Pons (tissue), 1 donor: ENCODE measurements at regions not wholly inside any gene's neighbourhood (a gene's known extent, or its start where the extent isn't known, plus 50 kb on each side); places are given as distances from the start of the nearest gene placed in this dataset.
"Not testable (repeated sequence)": the region's sequence is repeated elsewhere in the genome, so short reads cannot be mapped to it uniquely, and the experiment has no call there.

ENCODE experiments used
- DNase-seq: peaks from one replicate; pipeline ENCODE4 v3.0.0-alpha.2; 2016; ENCODE audit warnings: low spot score

DNA sequence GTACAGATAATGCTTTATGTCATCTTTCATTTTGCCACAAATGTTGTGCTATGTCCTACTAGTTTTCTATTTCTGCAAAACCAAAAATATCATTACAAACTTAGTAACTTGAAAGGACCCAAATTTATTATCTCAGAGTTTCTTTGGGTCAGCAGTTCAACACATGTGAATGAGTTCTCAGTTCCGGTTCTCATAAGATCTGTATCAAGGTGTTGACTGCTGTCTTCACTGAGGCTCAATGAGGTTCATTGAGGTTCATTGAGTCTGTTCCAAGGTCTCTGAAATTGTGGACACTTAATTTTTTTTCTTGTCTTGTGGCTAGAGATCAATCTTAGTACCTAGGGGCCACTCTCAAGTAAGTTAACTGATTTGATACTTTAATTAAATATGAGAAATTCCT lies 525.1 kb upstream of the BRINP3 start:
- no peak for DNase-seq

DNA sequence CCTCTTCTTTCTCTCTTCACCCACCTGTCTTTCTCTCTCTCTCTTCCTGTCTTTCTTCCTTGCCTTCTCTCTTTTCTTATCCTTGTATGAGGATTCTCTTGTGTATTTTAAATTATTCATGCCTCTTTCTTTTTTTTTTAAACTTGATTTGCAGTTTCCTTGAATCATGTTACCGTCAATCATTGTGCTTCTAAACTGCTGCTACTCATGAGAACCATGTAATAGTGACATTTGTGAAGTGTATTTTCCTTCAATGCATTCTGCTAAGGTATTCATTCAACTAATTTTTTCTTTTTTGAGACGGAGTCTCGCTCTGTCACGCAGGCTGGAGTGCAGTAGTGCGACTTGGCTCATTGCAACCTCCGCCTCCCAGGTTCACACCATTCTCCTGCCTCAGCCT lies 539.1 kb upstream of the BRINP3 start:
- DNase-seq: no peak

DNA sequence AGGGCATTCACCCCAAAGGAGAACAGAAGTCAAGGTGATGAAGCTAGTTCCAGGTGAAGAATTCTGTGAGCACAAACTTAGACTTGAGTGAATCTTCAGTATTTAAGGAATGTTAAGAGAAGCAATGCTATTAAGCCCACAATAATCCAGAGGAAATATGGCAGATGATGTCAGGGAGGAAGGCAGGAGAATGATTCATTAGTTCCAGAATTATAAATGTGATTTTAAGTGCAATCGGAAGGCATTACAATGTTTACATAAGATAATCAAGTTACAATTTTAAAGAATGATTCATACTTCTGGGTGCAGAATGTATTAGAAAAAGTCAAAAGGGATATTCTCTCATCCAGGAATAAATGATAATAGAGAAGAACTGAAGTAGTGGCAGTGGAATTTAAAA lies 545.2 kb upstream of the BRINP3 start:
- DNase-seq: no peak

DNA sequence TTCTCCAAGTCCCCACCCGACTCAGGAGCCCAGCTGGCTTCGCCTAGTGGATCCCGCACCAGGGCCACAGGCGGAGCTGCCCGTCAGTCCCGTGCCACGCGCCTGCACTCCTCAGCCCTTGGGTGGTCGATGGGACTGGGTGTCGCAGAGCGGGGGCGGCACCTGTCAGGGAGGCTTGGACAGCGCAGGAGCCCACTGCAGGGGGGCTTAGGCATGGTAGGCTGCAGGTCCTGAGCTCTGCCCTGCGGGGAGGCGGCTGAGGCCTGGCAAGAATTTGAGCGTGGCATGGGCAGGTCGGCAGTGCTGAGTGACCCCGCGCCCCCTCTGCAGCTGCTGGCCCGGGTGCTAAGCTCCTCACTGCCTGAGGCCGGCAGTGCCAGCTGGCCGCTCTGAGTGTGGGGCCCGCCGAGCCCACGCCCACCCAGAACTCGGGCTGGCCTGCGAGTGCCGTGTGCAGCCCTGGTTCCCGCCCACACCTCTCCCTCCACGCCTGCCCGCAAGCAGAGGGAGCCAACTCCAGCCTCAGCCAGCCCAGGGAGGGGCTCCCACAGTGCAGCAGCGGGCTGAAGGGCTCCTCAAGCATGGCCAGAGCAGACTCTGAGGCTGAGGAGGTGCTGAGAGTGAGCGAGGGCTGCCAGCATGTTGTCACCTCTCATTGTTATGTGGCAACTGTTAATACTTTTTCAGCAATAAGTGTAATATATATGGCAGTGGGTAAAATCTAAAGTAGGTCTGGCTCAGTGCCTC lies 548.4 kb upstream of the BRINP3 start:
- DNase-seq: no peak

DNA sequence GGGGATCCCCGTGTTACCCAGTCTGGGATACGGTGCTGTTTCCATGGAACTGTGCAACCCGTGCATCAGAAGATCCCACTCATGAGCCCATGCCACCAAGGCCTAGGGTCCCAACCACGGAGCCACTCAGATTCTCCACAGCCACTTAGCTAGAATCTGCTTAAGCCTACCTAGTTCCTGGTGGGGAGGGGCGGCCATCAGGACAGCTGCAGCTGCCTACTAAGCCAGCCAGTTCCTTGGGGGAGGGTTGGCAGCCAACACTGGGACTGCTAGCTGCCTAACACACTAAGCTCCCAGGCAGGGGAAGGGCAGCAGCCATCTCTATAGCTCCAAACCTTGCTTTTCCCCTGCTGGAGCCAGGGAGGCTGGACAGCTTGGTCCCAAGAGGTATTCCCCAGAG lies 549.2 kb upstream of the BRINP3 start:
- no peak for DNase-seq

DNA sequence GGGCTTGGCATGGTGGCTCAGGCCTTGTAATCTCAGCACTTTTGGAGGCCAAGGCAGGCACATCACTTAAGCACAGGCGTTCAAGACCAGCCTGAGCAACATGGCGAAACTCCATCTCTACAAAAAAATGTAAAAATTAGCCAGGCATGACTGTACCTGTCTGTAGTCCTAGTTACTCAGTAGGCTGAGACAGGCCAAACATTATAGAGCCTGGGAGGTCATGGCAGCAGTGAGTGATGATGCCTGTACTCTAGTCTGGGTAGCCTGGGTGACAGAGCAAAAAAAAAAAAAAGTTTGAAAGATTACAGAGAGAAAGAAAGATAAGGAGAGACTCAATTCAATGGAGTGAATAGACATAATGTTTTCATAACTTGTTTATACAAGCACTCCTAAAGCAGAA lies 556.5 kb upstream of the BRINP3 start:
- no peak for DNase-seq

DNA sequence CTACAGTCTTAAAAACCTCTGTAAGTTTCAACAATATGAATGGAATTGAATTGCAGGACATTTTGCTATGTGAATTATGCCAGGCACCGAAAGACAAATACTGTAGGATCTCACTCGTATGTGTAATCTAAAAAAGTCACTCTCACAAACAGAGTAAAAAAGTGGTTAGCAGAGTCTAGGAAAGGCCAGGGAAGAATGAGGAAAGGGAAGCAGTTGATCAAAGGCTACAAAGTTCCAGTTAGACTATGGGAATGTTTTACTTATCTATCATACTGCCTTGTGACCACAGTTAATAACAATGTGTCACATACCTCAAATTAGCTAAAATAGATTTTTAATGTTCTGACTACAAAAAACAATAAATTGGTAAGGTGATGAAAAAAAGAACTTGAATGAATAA lies 565.4 kb upstream of the BRINP3 start:
- no peak for DNase-seq

DNA sequence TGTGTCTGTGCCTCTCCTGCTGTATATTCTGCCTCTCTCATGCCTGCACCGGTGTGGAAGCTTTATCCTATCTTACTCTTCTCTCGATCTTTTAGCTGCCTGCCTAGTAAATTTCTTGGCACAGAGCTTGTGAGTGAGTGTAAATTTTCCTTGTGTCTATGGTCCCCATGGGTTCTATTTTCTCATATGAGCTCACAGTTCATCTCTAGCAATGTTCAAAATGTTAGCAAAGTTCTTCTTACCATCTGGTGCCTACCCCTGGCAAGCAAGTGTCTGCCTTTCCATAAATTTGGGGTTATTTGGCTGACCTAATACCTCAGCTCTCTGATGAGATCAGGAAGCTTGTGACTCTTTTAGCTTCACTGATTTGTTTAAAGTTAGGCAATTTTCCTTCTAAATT lies 572.1 kb upstream of the BRINP3 start:
- no peak for DNase-seq

DNA sequence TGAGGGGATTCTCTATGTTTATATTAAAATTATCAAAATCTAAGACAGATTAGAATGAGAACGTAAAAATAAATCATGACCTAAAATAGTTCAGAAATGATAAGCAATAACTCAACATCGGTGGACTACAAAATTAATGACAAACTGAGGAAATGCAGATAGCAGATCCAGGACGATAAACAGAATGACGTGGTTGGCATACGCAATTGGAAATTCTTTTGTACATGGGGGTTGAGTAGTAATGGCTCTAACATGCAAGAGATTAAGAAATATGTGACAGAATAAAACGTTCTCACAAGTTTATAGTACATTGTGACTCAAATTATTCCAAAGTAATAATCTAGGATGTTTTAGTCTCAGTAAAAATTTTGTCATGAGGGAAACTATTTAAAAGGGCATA lies 575.2 kb upstream of the BRINP3 start:
- no peak for DNase-seq

DNA sequence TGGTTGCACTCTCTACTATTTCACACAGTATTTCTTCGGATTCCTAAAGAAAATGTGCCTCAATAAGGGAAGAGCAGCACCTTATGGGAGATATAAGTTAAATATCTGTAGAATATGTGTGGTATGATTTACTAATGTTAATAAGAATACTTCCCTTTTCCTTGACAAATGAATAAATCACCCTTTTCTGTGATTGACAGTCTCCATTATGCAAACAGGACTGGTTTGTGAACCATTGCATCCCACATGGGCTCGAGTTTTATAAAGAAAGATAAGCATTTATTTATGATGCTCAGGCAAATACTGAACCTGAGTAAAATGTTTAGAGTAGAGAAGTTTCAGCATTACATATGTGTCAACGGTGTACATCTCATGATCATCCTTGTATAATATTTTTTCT lies 587.7 kb upstream of the BRINP3 start:
- no peak for DNase-seq

DNA sequence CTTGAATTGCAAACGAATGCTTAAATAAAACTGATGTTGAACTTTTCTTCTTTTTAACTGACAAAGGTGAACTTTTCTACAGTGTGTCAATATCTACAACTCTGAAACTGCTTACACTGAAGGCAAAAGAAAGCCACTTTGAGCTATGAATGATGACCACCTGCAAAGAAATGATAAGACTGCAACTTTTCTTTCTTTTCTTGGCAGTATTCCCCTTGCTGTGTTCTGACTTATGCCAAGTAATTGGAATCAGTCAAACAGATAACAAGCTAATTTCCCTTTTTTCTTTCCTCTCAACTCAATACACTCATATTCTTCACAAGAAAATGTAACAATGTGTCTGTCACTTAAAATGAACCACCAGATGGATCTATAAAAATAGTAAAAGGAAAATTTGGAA lies 588.1 kb upstream of the BRINP3 start:
- DNase-seq: no peak

DNA sequence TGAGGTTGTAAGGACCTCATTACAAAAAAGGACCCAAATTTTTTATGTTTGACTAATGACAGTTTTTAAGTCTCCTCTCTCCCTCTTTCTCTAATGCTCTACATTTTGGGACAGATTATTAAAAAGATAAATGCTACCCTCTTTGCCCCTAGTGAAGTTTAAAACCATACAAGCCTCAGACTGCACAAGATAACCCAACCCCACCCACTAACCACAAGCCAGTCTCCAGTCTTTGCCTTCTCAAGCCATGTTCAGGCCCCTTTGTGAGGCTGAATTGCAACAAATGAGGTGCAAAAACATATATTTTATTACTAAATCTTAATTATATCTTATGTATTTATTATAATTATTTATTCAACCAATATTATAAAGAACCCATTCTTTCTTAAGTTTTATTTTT lies 597.2 kb upstream of the BRINP3 start:
- DNase-seq: no peak

DNA sequence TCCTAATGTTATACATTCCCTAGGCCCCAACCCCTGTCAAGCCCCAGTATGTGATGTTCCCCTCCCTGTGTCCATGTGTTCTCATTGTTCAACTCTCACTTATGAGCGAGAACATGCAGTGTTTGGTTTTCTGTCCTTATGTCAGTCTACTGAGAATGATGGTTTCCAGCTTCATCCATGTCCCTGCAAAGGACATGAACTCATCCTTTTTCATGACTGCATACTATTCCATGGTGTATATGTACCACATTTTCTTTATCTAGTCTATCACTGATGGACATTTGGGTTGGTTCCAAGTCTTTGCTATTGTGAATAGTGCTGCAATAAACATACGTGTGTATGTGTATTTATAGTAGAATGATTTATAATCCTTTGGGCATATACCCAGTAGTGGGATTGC lies 605.4 kb upstream of the BRINP3 start:
- not testable (repeated sequence) for DNase-seq

DNA sequence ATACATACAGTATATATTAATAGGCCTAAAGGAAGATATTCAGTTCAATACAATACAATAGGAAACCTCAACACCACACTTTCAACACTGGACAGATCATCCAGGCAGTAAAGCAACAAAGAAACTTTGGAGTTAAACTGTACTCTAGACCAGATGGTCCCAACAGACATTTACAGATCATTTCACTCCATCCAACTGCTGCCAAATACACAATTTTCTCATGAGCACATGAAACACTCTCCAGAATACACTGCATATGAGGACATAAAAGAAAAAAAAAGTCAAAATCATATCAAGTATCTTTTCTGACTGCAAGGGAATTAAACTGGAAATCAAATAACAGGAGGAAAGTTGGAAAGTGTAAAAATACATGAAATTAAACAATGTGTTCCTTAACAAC lies 607.5 kb upstream of the BRINP3 start:
- DNase-seq: no peak

DNA sequence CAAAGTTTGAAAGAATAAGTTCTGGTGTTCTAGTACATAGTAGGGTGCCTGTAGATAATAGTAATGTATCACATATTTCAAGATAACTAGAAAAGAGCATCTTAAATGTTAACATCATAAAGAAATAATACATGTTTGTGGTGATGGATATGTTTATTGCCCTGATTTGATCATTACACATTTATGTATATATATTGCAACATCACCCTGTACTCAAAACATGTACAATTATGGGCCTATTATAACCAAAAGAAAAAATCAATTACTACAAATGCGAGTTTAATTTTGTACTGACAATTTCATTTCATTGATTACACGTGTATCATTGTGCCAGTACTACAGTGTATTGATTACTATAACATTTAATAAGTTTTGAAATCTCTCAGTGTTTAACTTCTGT lies 609.2 kb upstream of the BRINP3 start:
- DNase-seq: no peak

DNA sequence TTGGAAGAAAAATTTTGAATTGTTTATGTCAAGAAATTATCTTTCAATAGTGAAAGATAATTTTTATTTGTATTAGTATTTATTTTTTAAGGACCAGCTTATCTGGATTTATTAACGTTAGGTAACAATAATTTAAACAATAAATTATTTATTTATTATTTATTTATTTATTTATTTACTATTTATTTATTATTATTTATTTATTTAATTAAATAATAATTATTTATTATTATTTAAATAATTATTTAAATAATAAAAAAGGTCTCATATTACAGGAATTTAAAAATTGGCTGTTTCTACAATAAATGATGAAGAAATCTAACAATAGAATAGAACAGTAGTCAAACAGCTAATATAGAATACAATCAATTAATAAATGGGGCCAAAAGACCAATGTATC lies 618.7 kb upstream of the BRINP3 start:
- no peak for DNase-seq

DNA sequence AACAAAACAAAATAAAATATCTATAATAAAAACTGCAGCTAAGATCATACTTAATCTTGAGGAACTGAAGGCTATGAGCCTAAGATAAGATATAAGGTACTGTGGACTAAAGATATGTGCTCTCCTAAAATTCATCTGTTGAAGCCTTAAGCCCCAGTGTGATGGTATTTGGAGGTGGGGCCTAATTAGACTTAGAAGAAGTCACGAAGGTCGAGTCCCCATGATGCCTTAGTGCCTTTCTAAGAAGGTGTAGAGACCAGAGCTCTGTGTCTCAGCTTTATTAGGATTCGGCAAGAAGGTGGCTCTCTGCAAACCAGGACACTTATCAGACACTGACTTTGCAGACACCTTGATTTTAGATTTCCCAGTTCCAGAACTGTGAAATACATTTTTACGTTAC lies 622.0 kb upstream of the BRINP3 start:
- DNase-seq: no peak

DNA sequence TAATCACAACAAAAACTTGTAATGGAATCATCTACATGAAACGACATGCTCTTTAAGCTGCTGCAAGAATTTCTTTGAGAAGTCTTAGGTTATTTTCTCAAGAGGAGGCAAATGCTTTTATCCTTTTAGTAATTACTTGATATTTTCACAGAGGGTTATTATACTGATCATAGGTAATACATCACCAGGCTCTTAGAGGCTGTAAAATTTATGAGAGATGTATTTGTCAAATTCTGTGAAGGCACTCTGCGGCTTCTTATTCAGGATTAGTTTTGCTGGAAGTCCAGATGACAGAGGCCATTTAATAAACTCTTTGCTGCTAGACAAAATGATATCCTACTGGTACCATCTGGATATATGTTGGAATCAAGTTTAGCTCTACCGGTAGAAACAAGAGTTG lies 624.3 kb upstream of the BRINP3 start:
- no peak for DNase-seq

DNA sequence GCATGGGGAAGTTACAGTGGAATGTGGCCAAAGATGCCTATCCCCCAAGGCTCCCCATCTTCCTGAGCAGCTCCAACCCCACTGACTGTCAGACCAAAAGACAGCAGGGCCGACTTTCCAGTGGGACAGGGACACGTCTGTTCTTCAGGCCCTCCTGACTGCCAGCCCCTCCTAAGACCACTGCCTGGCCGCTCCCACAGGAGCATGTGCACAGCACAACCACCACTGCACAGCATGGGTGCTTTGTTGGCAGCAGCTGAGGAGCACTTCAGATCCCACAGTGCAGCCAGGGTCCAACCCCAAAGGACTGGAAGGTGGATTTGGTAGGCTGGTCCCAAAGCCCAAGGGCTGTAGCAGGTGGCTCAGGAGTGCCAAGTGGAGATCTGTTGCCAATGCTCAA lies 648.3 kb upstream of the BRINP3 start:
- DNase-seq: no peak

DNA sequence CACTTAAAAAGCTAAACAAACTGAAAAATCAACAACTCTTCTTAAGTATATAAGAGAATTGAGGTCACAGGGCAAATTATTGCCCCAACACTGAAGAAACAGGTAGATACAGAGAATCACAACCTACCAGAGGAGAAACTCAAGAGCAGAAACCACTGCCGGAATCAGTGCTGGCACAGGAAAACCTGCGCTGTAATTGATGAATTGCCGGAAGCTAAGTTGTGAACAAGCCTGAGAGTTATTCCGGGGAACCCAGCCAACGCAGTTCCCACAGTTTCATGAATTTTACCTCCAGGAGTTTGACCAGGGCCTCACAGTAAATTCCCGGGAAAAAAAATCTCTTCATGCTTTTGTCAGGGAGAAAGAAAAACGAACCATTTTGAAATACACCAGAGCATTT lies 657.1 kb upstream of the BRINP3 start:
- no peak for DNase-seq

DNA sequence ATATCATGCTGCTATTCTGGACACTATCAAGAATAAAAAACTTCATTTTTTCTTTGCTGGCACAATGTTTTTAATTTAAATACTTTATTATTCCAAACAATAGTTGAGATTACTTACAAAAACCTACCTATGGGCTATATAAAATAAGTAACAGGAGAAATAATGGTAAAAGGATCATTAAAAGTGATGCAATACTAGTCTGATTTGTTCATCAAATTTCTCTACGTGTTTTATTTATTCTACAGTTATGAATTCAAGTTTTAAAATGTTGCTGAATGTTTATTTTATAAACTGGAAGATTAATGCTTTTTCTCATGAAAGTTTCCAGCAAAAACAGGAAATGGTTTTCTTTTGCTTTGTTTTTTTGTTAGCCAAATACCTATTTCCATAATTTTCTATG lies 662.4 kb upstream of the BRINP3 start:
- no peak for DNase-seq

DNA sequence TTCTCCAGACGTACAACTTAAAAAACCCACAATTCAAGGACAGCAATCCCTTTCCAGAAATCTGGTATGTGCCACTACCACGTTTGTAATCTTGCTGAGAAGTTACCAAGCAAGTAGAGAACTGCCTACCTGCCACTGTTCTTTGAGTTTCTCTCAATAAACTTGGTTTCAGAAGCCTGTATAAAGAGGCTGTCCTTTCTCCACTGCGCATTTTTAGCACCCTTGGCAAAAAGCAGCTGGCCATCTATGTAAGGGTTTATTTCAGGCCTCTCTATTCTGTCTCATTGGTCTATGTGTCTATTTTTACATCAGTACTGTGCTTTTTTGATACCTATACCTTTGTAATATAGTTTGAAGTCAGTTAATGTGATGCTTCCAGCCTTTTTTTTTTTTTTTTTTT lies 665.1 kb upstream of the BRINP3 start:
- no peak for DNase-seq

DNA sequence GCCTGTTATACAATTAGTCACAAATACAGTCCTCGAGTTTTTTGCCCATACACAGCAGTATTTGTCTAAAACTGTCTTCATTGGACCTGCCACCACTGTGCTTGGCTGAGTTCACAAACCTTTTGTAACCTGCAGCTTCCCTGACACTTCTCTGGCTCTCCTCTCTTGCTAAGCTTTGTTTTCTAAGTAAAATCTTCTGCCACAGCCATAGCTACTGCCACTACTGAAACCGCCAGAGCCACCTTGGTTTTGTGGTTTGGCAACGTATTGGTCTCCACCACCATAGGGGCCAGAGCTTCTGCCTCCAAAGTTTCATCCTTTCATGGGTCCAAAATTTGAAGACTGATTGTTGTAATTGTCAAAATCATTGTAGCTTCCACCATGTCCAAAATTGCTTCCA lies 668.2 kb upstream of the BRINP3 start:
- no peak for DNase-seq

DNA sequence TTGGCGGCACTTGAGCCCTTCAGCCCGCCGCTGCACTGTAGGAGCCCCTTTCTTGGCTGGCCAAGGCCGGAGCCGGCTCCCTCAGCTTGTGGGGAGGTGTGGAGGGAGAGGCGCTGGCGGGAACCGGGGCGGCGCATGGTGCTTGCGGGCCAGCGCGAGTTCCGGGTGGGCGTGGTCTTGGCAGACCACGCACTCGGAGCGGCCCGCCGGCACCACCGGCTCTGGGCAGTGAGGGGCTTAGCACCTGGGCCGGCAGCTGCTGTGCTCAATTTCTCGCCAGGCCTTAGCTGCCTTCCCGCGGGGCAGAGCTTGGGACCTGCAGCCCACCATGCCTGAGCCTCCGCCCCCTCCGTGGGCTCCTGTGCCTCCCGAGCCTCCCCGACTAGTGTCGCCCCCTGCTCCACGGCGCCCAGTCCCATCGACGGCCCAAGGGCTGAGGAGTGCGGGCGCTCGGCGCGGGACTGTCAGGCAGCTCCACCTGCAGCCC lies 673.7 kb upstream of the BRINP3 start:
- DNase-seq: no peak

DNA sequence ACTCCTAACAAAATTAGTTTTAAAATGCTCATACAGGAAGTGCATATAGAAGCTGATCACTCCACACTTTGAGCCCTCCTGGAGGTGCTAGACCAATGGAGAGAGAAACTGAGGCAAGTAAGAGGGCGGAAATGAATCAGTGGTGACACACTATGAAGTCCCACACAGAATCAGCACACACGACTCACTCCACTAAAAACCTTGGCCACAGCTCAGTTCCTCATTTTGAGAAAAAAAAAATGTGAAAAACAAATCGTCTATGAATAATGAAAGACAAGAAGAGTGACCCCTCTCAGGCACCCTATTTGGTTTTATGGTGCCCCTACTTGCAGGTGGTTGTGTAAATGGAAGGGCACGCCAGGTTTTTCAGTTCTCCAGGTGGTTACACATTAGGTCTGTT lies 675.1 kb upstream of the BRINP3 start:
- DNase-seq: no peak
